Thymus (tissue), 11 donors: ENCODE measurements at regions not wholly inside any gene's neighbourhood (a gene's known extent, or its start where the extent isn't known, plus 50 kb on each side); places are given as distances from the start of the nearest gene placed in this dataset.

Experiments
- DNase-seq, 9 donors: peaks; one replicate each; pipeline ENCODE4 v3.0.0-alpha.2; 2013; ENCODE audit warnings: low spot score in 9 of 9, low read depth in 6 of 9, missing footprints in 1 of 9
- H3K27ac ChIP-seq, 2 donors: one replicate each; pipeline ENCODE4 v1.5.1; 2013; ENCODE audit warnings: control low read depth in 1 of 2, low read depth in 1 of 2, low read length in 1 of 2, mild to moderate bottlenecking in 1 of 2, moderate library complexity in 1 of 2
- H3K27me3 ChIP-seq, 2 donors: one replicate each; pipeline ENCODE4 v1.5.1; 2013; ENCODE audit warnings: low read length in 1 of 2; ENCODE audit not compliant: control insufficient read depth in 2 of 2, insufficient read depth in 1 of 2
- H3K36me3 ChIP-seq, 2 donors: one replicate each; pipeline ENCODE4 v1.5.1; 2013; ENCODE audit warnings: low read length in 1 of 2, mild to moderate bottlenecking in 1 of 2, moderate library complexity in 1 of 2; ENCODE audit not compliant: control insufficient read depth in 2 of 2, insufficient read depth in 2 of 2
- H3K4me1 ChIP-seq, 2 donors: one replicate each; pipeline ENCODE4 v1.5.1; 2013; ENCODE audit warnings: low read length in 2 of 2; ENCODE audit not compliant: control insufficient read depth in 2 of 2, insufficient read depth in 2 of 2
- H3K4me3 ChIP-seq, 2 donors: one replicate each; pipeline ENCODE4 v1.5.1; 2013; ENCODE audit warnings: low read length in 2 of 2, control low read depth in 1 of 2, mild to moderate bottlenecking in 1 of 2
- H3K9me3 ChIP-seq, 2 donors: one replicate each; pipeline ENCODE4 v1.5.1; 2013; ENCODE audit warnings: low read length in 1 of 2, mild to moderate bottlenecking in 1 of 2; ENCODE audit not compliant: control insufficient read depth in 2 of 2, insufficient read depth in 1 of 2
- WGBS: extraction: QIAGEN DNeasy Blood & Tissue Kit; methylation state at CpG from one replicate; pipeline ENCODE4 v1.1.7; 2013; 5-methylcytosine and 5-hydroxymethylcytosine counted together
- donor health status: healthy.

DNA sequence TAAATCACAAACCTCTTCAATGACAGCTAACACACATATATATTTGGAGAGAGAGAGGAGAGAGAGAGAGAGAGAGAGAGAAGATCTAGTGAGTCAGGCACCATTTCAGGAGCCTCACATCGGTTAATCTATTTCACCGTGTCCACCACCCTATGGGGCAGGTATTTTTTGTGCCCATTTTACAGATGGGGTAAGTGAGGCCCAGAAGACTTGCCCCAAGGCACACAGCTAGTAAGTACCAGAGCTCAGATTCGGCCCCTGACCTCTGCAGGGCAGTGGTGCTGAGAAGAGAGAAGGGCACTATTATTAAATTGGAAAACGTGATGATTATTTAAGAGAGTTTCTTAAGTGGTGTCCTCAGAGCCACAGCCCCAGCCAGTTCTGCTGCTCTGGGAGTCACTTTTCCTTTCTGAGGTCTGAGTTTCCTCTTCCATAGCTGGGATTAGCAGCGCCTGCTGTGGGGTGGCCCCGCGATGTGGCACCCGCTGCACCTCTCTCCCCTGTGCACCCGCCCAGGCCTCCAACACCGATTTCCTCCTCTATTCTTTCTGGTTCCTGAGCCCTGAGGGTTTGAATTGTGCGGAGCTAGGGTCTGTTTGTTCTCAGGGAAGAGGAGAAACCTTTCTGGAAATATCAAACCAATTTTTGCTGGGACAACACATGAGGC, 303.9 kb downstream of the IRF8 start:
- Histone ChIP-seq H3K9me3 (no peaks in the 10 kb centered on the region), H3K4me1 (no peaks in the 10 kb centered on the region), H3K27me3 (peaks cover 20 to 51% of the 10 kb centered on the region in 2 donors), H3K27ac (no peak overlapping the region), H3K36me3 (no peaks in the 10 kb centered on the region), H3K4me3 (no peak overlapping the region)
- no peak for DNase-seq
- WGBS = 73% methylated on average over 11 of the region's 11 CpGs

DNA sequence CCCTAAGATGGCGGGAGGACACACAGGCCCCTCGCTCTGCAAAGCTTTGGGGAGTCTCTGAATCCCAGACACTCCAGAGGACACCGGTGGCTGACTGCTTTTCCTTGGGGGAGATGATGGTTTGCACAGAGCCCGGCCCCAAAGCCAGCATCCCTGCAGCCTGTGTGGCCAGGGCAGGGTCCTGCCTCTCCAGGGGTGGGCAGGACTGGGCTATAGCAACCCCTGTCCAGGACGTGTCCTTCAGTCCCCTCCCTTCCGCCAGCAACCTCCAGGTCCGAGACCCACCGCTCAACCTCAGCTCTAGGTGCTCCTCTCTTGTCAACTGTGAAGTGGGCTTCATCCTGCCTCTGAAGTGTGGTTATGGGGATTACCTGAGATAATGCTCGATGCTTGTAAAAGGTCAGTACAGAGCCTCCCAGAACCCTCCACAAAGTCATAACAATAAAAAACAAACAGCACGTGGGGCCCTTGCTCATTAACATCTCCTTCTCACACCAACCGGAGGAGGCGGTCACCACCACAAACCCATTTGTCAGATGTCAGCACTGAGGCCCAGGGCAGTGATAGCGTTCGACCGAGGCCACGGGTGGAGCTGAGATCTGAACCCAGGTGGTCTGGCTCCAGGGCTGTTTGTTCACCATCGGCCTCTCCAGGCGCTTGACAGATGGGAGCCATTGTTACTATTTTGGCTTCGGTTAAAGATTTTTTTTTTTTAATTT, 304.8 kb downstream of the IRF8 start:
- Histone ChIP-seq H3K9me3 (no peaks in the 10 kb centered on the region), H3K4me1 (no peaks in the 10 kb centered on the region), H3K27me3 (peaks cover 14 to 43% of the 10 kb centered on the region in 2 donors), H3K4me3 (no peak overlapping the region), H3K36me3 (no peaks in the 10 kb centered on the region), H3K27ac (no peak overlapping the region)
- no peak for DNase-seq
- WGBS = 84% methylated on average over 19 of the region's 19 CpGs

DNA sequence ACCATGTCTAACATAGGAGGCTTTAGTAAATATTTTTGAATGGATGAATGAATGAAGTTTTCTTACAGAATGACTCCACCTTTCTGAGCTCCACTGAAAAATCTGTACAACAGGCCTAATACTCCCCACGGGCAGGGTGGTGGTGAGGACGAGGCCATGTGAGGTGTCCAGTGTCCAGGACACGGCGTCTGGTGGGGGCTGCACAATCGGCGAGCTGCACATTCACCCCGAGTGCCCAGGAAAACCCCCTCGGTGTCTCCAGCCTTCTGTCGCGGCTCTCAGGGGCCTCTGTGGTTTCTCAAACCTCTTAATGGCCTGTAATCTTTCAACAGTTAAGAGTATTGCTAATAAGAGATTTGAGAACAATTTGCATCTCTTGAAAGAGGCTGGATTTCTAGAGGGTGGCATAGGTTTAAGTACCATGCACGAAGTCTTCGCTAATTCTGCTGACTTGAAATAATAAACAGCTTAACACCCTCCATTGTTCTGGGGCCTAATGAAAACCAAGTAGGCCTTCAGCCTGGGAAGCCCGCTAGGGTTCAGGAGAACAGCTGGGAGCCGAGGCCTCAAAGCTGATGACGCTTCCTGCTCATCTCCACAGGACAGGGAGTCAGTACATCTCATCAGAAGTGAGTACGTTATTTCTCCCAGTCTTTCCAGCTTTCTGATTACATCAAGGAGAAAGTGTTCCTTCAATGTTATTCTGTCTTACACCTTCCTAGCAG, 304.6 kb upstream of the FOXF1 start:
- peaks cover 5 to 24% of the 10 kb centered on the region in 2 donors for H3K27me3 ChIP-seq
- H3K4me3 ChIP-seq = no peak overlapping the region
- 89% methylated on average over 16 of the region's 16 CpGs for WGBS
- H3K36me3 ChIP-seq = no peaks in the 10 kb centered on the region
- no peaks in the 10 kb centered on the region for H3K9me3 ChIP-seq
- no peaks in the 10 kb centered on the region for H3K4me1 ChIP-seq
- no peak overlapping the region for H3K27ac ChIP-seq
- no peak for DNase-seq

DNA sequence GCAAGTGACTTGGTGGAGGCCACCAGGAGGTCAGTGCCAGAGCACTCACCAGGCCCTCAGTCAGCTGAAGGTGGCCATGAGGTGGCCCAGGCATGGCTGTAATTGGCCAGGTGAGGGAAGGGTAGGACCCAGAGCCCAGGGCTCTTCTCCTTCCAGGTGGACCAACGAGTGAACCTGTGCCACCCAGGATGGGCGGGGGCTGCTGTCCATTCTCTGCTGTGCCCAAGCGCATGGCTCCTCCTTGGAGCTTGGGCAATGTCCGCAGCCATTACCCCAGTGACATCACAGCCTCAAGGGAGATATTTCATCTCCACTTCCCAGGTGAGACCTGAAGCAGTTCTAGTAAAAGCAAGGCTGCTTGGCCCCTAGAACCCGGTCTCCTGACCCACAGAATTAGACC, 303.0 kb upstream of the FOXF1 start:
- no peak for DNase-seq
- WGBS = 79% methylated on average over 5 of the region's 5 CpGs
- H3K4me1 ChIP-seq = no peaks in the 10 kb centered on the region
- no peak overlapping the region for H3K27ac ChIP-seq
- H3K4me3 ChIP-seq = no peak overlapping the region
- no peaks in the 10 kb centered on the region for H3K36me3 ChIP-seq
- H3K9me3 ChIP-seq = no peaks in the 10 kb centered on the region
- H3K27me3 ChIP-seq = peaks cover 0 to 8% of the 10 kb centered on the region in 2 donors

DNA sequence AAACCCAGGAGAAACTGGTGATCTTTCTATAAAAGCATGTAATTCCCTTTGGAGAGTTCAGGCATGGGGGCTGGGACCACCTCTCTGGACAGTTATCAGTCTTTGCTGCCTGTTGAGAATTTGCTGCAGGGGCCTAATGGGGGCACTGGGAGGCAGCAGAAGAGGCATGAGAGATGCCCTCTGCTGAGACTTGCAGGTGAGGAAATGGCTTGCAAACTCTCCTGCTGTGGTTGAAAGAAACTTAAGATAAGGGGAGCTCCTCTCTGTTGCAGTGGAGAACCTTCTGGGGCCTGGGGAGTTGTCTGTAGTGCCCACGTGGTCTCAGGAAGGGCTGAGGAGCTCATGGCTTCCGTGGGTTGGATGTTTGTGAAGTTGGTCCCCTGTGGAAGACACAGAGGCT, 301.1 kb upstream of the FOXF1 start:
- Histone ChIP-seq H3K27ac (no peak overlapping the region), H3K27me3 (no peaks in the 10 kb centered on the region), H3K4me3 (no peak overlapping the region), H3K9me3 (no peaks in the 10 kb centered on the region), H3K4me1 (no peaks in the 10 kb centered on the region), H3K36me3 (no peaks in the 10 kb centered on the region)
- DNase-seq = no peak
- WGBS = 48% methylated on average over 2 of the region's 2 CpGs

DNA sequence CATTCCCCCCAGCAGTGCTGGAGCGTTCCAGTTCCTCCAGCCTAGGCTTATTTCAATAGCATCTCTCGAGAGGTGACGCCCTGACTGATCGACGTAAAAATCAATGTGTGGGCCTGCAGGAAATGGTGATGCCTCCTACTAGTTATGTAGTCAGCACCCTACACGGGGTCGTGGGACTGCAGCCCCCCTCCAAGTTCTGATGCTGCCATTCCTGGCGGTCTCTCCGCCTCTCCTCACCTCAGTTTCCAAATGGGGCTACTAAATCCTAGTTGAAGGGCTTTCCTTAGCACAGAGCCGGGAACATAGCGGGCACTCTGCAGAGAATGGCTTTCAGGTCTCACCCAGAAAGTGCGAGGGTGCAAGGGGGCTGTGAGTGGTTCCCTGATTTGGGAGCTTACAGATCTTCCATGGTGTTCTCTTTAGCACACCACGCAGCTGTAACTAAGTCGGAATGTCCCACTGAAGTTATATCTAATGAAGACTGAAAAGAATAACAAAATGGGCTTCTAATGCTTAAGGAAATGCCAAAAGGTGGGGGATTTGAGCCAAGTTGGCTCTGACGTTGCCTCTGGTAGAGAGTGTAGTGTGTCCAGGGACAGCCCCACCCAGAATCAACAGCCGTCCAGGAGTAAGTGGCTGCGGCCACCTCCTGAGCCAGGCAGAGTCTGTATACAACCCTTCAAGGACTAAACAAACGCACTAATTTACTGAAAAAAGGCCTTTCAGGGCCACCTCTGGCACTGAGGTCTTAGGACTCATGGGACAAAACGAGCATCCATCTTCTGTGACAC, 299.7 kb upstream of the FOXF1 start:
- 90% methylated on average over 19 of the region's 19 CpGs for WGBS

DNA sequence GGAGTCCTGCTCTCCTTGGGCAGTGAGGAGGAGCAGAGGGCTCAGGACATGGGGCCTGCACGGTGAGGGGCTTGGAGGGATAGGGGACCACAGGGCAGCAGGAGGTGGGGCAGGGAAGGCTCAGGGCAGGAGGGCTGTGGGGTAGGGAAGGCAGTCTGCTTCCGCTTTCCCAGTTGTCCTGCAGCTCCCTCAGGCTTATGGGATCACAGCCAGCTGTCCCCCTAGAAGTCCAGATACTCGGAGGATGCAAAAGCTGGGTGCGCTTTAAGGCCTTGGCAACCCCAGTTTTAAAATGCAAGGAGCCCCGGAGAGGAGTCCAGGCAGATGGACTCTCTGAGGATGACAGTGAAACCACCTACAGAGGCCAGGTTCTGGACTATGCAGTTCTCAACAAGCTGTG, 299.1 kb upstream of the FOXF1 start:
- Histone ChIP-seq H3K9me3 (no peaks in the 10 kb centered on the region), H3K4me1 (no peaks in the 10 kb centered on the region), H3K27ac (no peak overlapping the region), H3K36me3 (no peaks in the 10 kb centered on the region), H3K4me3 (no peak overlapping the region), H3K27me3 (no peaks in the 10 kb centered on the region)
- WGBS = 84% methylated on average over 5 of the region's 5 CpGs
- no peak for DNase-seq

More for the DNA sequence above, 299.7 kb upstream of the FOXF1 start:
- H3K9me3 ChIP-seq = no peaks in the 10 kb centered on the region
- H3K27ac ChIP-seq = no peak overlapping the region
- no peak for DNase-seq
- H3K4me3 ChIP-seq = no peak overlapping the region
- no peaks in the 10 kb centered on the region for H3K36me3 ChIP-seq
- H3K4me1 ChIP-seq = no peaks in the 10 kb centered on the region
- no peaks in the 10 kb centered on the region for H3K27me3 ChIP-seq

DNA sequence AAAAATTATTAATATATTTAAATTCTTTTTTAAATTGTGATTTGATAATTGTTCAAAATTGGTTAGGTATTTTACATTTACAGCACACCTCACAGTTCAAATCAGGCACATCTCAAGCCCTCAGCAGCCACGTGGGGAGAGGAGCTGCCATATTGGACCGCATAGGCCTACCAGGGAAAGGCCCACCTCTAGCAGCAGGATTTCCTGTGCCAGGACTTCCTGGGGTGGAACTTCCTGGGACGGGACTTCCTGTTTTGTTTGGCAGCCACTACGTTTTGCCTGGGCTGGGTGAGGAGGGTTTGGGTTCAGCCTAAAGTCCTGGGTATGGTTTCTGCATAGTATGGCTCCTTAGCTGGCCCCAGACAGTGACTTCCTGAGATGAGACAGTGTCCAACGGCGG, 298.5 kb upstream of the FOXF1 start:
- H3K36me3 ChIP-seq = no peaks in the 10 kb centered on the region
- H3K27ac ChIP-seq = no peak overlapping the region
- DNase-seq = no peak
- H3K9me3 ChIP-seq = no peaks in the 10 kb centered on the region
- H3K4me3 ChIP-seq = no peak overlapping the region
- WGBS = 73% methylated on average over 6 of the region's 6 CpGs
- no peaks in the 10 kb centered on the region for H3K4me1 ChIP-seq
- H3K27me3 ChIP-seq = no peaks in the 10 kb centered on the region
